ENCODE measurements at regions not wholly inside any gene's neighbourhood (a gene's known extent, or its start where the extent isn't known, plus 50 kb on each side); places are given as distances from the start of the nearest gene placed in this dataset.

GRCh38 chrX:138872537-138872936 lies 161.0 kb upstream of the FGF13 start:
- TF ChIP-seq CTCF (IDR thresholded peaks at IDR 0.05; ENCODE audit: poor library complexity) (no peak), EZH2 (IDR thresholded peaks at IDR 0.05; ENCODE audit: borderline replicate concordance) (no peak)
